ENCODE measurements at regions not wholly inside any gene's neighbourhood (a gene's known extent, or its start where the extent isn't known, plus 50 kb on each side); places are given as distances from the start of the nearest gene placed in this dataset.

- 58 to 82% (median 70%) methylated on average over 4 of the region's 4 CpGs for WGBS, 3 donors
- DNase-seq, result no peak
- no peak for TF ChIP-seq POLR2A (IDR thresholded peaks at IDR 0.05)
- TF ChIP-seq, protein P1, sequence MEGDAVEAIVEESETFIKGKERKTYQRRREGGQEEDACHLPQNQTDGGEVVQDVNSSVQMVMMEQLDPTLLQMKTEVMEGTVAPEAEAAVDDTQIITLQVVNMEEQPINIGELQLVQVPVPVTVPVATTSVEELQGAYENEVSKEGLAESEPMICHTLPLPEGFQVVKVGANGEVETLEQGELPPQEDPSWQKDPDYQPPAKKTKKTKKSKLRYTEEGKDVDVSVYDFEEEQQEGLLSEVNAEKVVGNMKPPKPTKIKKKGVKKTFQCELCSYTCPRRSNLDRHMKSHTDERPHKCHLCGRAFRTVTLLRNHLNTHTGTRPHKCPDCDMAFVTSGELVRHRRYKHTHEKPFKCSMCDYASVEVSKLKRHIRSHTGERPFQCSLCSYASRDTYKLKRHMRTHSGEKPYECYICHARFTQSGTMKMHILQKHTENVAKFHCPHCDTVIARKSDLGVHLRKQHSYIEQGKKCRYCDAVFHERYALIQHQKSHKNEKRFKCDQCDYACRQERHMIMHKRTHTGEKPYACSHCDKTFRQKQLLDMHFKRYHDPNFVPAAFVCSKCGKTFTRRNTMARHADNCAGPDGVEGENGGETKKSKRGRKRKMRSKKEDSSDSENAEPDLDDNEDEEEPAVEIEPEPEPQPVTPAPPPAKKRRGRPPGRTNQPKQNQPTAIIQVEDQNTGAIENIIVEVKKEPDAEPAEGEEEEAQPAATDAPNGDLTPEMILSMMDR (IDR thresholded peaks at IDR 0.05), result no peak
- no peak for TF ChIP-seq EP300 (IDR thresholded peaks at IDR 0.05)
- Histone ChIP-seq H3K36me3 (no peaks in the 10 kb centered on the region), H3K27me3 (no peaks in the 10 kb centered on the region), H3K27ac (no peak overlapping the region), H3K4me3 (no peak overlapping the region), H3K4me1 (ENCODE audit: insufficient read depth) (peaks cover 6% of the 10 kb centered on the region), H3K9me3 (no peaks in the 10 kb centered on the region)
- intact Hi-C loops (cut with DNase I), result no loop called here
Measured at GRCh38 chr2:58895857-58896256, 654.7 kb upstream of the FANCL start.

- no peak overlapping the region for H3K4me3 ChIP-seq
- peaks cover 4% of the 10 kb centered on the region for H3K4me1 ChIP-seq (ENCODE audit: insufficient read depth)
- 73 to 80% (median 76%) methylated on average over 14 of the region's 14 CpGs for WGBS, 3 donors
- no peaks in the 10 kb centered on the region for H3K9me3 ChIP-seq
- H3K27me3 ChIP-seq, result no peaks in the 10 kb centered on the region
- no peaks in the 10 kb centered on the region for H3K36me3 ChIP-seq
- no peak overlapping the region for H3K27ac ChIP-seq
- no peak for TF ChIP-seq EP300 (IDR thresholded peaks at IDR 0.05)
- TF ChIP-seq, protein P1 (IDR thresholded peaks at IDR 0.05), result no peak
- no peak for TF ChIP-seq POLR2A (IDR thresholded peaks at IDR 0.05)
- DNase-seq, result no peak
- intact Hi-C loops (cut with DNase I), result no loop called here
Measured at GRCh38 chr2:58893656-58894351, 652.7 kb upstream of the FANCL start.

- no peak for DNase-seq
- H3K27ac ChIP-seq, result no peak overlapping the region
- intact Hi-C loops (cut with DNase I), result no loop called here
- no peaks in the 10 kb centered on the region for H3K4me1 ChIP-seq (ENCODE audit: insufficient read depth)
- H3K4me3 ChIP-seq, result no peak overlapping the region
- TF ChIP-seq EP300 (IDR thresholded peaks at IDR 0.05), result no peak
- TF ChIP-seq POLR2A (IDR thresholded peaks at IDR 0.05), result no peak
- TF ChIP-seq, protein P1 (IDR thresholded peaks at IDR 0.05), result no peak
- no peaks in the 10 kb centered on the region for H3K36me3 ChIP-seq
- whole genome bisulfite sequencing, 3 donors, result 80 to 89% (median 88%) methylated on average over 4 of the region's 4 CpGs
- H3K27me3 ChIP-seq, result no peaks in the 10 kb centered on the region
- H3K9me3 ChIP-seq, result no peaks in the 10 kb centered on the region
Measured at GRCh38 chr2:58891828-58892377, 650.8 kb upstream of the FANCL start.

DNA sequence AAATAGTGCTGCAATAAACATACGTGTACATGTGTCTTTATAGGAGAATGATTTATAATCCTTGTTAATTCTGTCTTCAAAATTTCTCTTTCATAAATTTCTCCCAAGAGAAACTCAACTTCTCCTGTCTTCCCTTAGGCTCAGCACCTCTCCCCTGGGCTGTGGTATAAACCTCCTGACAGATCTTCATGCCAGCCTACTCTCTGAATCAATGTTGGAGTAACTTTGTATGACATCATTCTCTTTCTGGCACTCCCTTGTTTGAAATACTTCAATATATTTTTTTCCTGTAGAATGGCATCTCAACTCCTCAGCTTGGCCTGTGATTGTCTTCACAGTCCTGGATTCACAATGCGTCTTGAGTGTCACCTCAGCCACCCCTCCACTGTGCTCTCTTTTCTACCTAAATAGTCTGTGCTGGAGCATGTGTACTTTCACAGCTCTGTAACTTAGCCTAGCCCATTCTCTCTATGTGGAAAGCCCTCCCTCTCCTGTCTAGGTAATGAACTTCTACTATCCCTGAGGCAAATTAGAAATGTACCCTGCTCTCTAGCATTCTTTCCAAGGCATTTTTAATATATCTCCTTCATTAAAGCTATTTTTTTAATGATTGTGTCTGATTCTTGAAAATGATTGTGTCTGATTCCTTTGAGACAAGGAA is 649.9 kb upstream of the FANCL start:
- intact Hi-C loops (cut with DNase I), result no loop called here

More for the DNA sequence above, 649.9 kb upstream of the FANCL start:
- no peaks in the 10 kb centered on the region for H3K9me3 ChIP-seq
- no peak for DNase-seq
- no peak overlapping the region for H3K27ac ChIP-seq
- TF ChIP-seq, protein P1 (IDR thresholded peaks at IDR 0.05), result no peak
- TF ChIP-seq POLR2A (IDR thresholded peaks at IDR 0.05) (no peak), EP300 (IDR thresholded peaks at IDR 0.05) (no peak)
- 85 to 90% (median 89%) methylated on average over 2 of the region's 2 CpGs for WGBS, 3 donors
- no peaks in the 10 kb centered on the region for H3K36me3 ChIP-seq
- no peaks in the 10 kb centered on the region for H3K27me3 ChIP-seq
- H3K4me3 ChIP-seq, result no peak overlapping the region
- H3K4me1 ChIP-seq (ENCODE audit: insufficient read depth), result no peaks in the 10 kb centered on the region
